Cardiac muscle cell (in vitro differentiated cells and primary cell): ENCODE measurements at regions not wholly inside any gene's neighbourhood (a gene's known extent, or its start where the extent isn't known, plus 50 kb on each side); places are given as distances from the start of the nearest gene placed in this dataset.
A peak's percentile ranks its signal among the peaks of the same experiment; 100 is the strongest.

ENCODE experiments used
- DNase-seq, 2 donors: peaks; one replicate each; pipeline versions ENCODE4 v3.0.0 to v3.0.0-alpha.2; 2010 to 2017; ENCODE audit warnings: low read depth in 1 of 2, low spot score in 1 of 2
- H3K27ac ChIP-seq: fragments of 200-600 bp; sonication (generic); 2 replicates; pipeline ENCODE4 v1.5.1; 2016
- H3K27me3 ChIP-seq: fragments of 200-600 bp; sonication (generic); 2 replicates; pipeline ENCODE4 v1.6.0; 2016; ENCODE audit warnings: control low read depth
- H3K36me3 ChIP-seq: fragments of 200-600 bp; sonication (generic); 2 replicates; pipeline ENCODE4 v1.5.1; 2016; ENCODE audit warnings: control low read depth
- H3K4me1 ChIP-seq: fragments of 200-600 bp; sonication (generic); 2 replicates; pipeline ENCODE4 v1.8.1; 2017; ENCODE audit warnings: low read depth, mild to moderate bottlenecking, mixed run types
- H3K4me3 ChIP-seq: fragments of 200-600 bp; sonication (generic); 2 replicates; pipeline ENCODE4 v1.5.1; 2016; ENCODE audit warnings: mild to moderate bottlenecking
- H3K9me3 ChIP-seq: fragments of 200-600 bp; sonication (generic); 2 replicates; pipeline ENCODE4 v1.5.1; 2017; ENCODE audit warnings: low read depth, mild to moderate bottlenecking, control low read depth
- CTCF ChIP-seq: IDR thresholded peaks from 2 replicates; pipeline ENCODE4 v1.5.1; 2012; ENCODE audit warnings: low read depth, mild to moderate bottlenecking, low read length

GRCh38 chr2:43041173-43041591 lies 185.2 kb downstream of the ZFP36L2 start:
- peaks cover 6% of the 10 kb centered on the region for H3K4me1 ChIP-seq
- H3K27ac ChIP-seq = no peak overlapping the region
- no peak overlapping the region for H3K4me3 ChIP-seq
- H3K9me3 ChIP-seq = no peaks in the 10 kb centered on the region
- no peak for TF ChIP-seq CTCF
- no peaks in the 10 kb centered on the region for H3K27me3 ChIP-seq
- DNase-seq = no peak
- H3K36me3 ChIP-seq = no peaks in the 10 kb centered on the region

- no peaks in the 10 kb centered on the region for H3K9me3 ChIP-seq
- peaks cover 4% of the 10 kb centered on the region for H3K4me1 ChIP-seq
- H3K36me3 ChIP-seq = no peaks in the 10 kb centered on the region
- no peaks in the 10 kb centered on the region for H3K27me3 ChIP-seq
- no peak overlapping the region for H3K4me3 ChIP-seq
- no peak overlapping the region for H3K27ac ChIP-seq
- TF ChIP-seq CTCF = no peak
- no peak for DNase-seq
Observed at GRCh38 chr2:43040084-43040854, 186.1 kb downstream of the ZFP36L2 start.

GRCh38 chr2:43039376-43040080 lies 186.9 kb downstream of the ZFP36L2 start:
- Histone ChIP-seq H3K4me1 (peaks cover 4% of the 10 kb centered on the region), H3K27me3 (no peaks in the 10 kb centered on the region), H3K9me3 (no peaks in the 10 kb centered on the region), H3K4me3 (no peak overlapping the region), H3K27ac (no peak overlapping the region), H3K36me3 (no peaks in the 10 kb centered on the region)
- DNase-seq = no peak
- no peak for TF ChIP-seq CTCF

- no peaks in the 10 kb centered on the region for H3K27me3 ChIP-seq
- DNase-seq = no peak
- H3K27ac ChIP-seq = no peak overlapping the region
- no peak for TF ChIP-seq CTCF
- no peaks in the 10 kb centered on the region for H3K9me3 ChIP-seq
- H3K36me3 ChIP-seq = no peaks in the 10 kb centered on the region
- no peak overlapping the region for H3K4me3 ChIP-seq
- H3K4me1 ChIP-seq = peaks cover 4% of the 10 kb centered on the region
Observed at GRCh38 chr2:43038696-43039094, 187.7 kb downstream of the ZFP36L2 start.

- H3K4me1 ChIP-seq = peaks cover 4% of the 10 kb centered on the region
- no peaks in the 10 kb centered on the region for H3K36me3 ChIP-seq
- no peaks in the 10 kb centered on the region for H3K9me3 ChIP-seq
- no peak for TF ChIP-seq CTCF
- no peak overlapping the region for H3K4me3 ChIP-seq
- H3K27me3 ChIP-seq = no peaks in the 10 kb centered on the region
- peak in 1 of 2 donors; percentile 56 for DNase-seq
- no peak overlapping the region for H3K27ac ChIP-seq
Observed at GRCh38 chr2:43038034-43038695, 188.2 kb downstream of the ZFP36L2 start.
